Keratinocyte (primary cell): ENCODE measurements at regions not wholly inside any gene's neighbourhood (a gene's known extent, or its start where the extent isn't known, plus 50 kb on each side); places are given as distances from the start of the nearest gene placed in this dataset.

Experiments used
- CTCF ChIP-seq, 3 experiments: IDR thresholded peaks in 1 of 3; conservative IDR thresholded peaks in 1 of 3; optimal IDR thresholded peaks in 1 of 3; 2 replicates in 2 of 3; 3 replicates in 1 of 3; pipeline versions ENCODE3 to v1.5.1; 2011; ENCODE audit warnings: low read length in 3 of 3, mild to moderate bottlenecking in 3 of 3, moderate library complexity in 2 of 3, control low read depth in 1 of 3, inconsistent platforms in 1 of 3; ENCODE audit not compliant: insufficient read depth in 2 of 3; ENCODE audit errors: extremely low read depth in 1 of 3
- EZH2 ChIP-seq: IDR thresholded peaks from one replicate; pipeline ENCODE4 v1.6.1; 2012; ENCODE audit warnings: inconsistent platforms, mild to moderate bottlenecking, low read length, moderate library complexity

- TF ChIP-seq CTCF (optimal IDR thresholded peaks at IDR 0.05 in 1 of 3, IDR thresholded peaks at IDR 0.05 in 1 of 3, conservative IDR thresholded peaks at IDR 0.05 in 1 of 3; ENCODE audit: extremely low read depth in 1 of 3, insufficient read depth in 2 of 3, low read length in 3 of 3) (no peak), EZH2 (no peak)
Measured at GRCh38 chr12:128004383-128004938, 262.5 kb upstream of the TMEM132C start.
